NCI-H510A treated with DMSO at 0.1 percent for 48 hours (cell line): ENCODE measurements at regions not wholly inside any gene's neighbourhood (a gene's known extent, or its start where the extent isn't known, plus 50 kb on each side); places are given as distances from the start of the nearest gene placed in this dataset.

Source experiments
- DNase-seq: peaks from one replicate; lab custom pipeline; 2025; lab: John Stamatoyannopoulos, UW

GRCh38 chr5:25823330-25823873 lies 1178.6 kb upstream of the CDH10 start:
- no peak for DNase-seq
